ENCODE measurements at regions not wholly inside any gene's neighbourhood (a gene's known extent, or its start where the extent isn't known, plus 50 kb on each side); places are given as distances from the start of the nearest gene placed in this dataset.

DNA sequence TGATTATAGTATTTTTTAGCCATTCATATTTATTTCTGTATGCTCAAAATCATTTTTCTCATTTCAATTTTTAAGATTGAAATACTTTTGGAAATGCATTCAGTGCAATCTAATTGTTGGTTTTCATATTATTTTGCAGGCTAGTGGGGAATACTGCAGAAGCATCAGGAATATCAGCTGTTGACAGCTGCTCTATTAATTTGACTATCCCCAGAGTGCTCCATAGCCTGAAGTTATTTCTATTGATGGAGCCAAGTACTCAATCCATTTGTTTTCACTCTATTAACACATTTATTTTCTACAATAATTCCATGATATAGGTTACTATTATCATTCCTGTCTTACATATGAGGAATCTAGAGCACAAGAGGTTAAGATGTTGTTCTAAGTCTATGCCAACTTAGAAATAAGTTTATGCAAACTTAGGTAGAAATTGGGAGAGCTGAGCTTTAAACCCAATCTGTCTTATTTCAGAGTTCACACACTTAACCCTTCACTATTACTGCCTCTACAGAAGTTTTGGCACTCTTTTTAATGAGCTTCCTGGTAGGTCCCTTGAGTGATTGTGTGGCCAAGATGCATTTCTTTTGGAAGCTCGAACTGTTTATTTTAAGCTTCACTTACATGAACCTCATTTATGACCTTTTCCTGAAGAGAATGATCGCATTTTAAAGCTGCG, 65.6 kb upstream of the PCDH18 start:
- H2AFZ ChIP-seq (ENCODE audit: low read length), result peak overlapping the region; percentile 27
- no peaks in the 10 kb centered on the region for H3K27me3 ChIP-seq (ENCODE audit: control insufficient read depth in 3 of 3, insufficient read depth in 3 of 3, low read depth in 1 of 3, low read length in 3 of 3)
- H2BK5ac ChIP-seq (ENCODE audit: low read length), result no peak overlapping the region
- no peaks in the 10 kb centered on the region for H3K9me3 ChIP-seq (replicated peaks in 1 of 2; ENCODE audit: control insufficient read depth in 2 of 2, insufficient read depth in 1 of 2, low read depth in 1 of 2, low read length in 2 of 2)
- no peak overlapping the region for H3K4me2 ChIP-seq (ENCODE audit: insufficient read depth, low read length, poor library complexity, severe bottlenecking)
- no peak overlapping the region for H3K18ac ChIP-seq (ENCODE audit: low read length)
- no peak overlapping the region for H3K4ac ChIP-seq (ENCODE audit: low read length)
- no peak overlapping the region for H2BK12ac ChIP-seq (ENCODE audit: low read length)
- no peak overlapping the region for H2AK5ac ChIP-seq (ENCODE audit: low read depth, low read length)
- no peak overlapping the region for H4K91ac ChIP-seq (ENCODE audit: low read depth, low read length, poor library complexity)
- H3K9ac ChIP-seq (ENCODE audit: low read depth, low read length, poor library complexity), result no peak overlapping the region
- H3K4me1 ChIP-seq (ENCODE audit: control insufficient read depth in 2 of 2, insufficient read depth in 1 of 2, low read depth in 1 of 2, low read length in 2 of 2), result peaks cover 0 to 17% of the 10 kb centered on the region in 2 donors
- no peak overlapping the region for H2BK120ac ChIP-seq (ENCODE audit: low read depth, low read length)
- H3K36me3 ChIP-seq (replicated peaks in 1 of 2; ENCODE audit: control insufficient read depth in 2 of 2, insufficient read depth in 2 of 2, low read length in 2 of 2), result no peaks in the 10 kb centered on the region
- no peak overlapping the region for H3K4me3 ChIP-seq (ENCODE audit: low read length in 2 of 2)
- no peak overlapping the region for H3K23ac ChIP-seq (ENCODE audit: low read depth, low read length, poor library complexity)
- no peak overlapping the region for H3K14ac ChIP-seq (ENCODE audit: low read length)
- WGBS, 2 donors (ENCODE audit: extremely low coverage in 2 of 2, insufficient read length in 2 of 2, insufficient replicate concordance in 1 of 2), result no CpG with 5 or more reads among the region's 3 CpGs
- H3K79me1 ChIP-seq (ENCODE audit: low read depth, low read length), result no peaks in the 10 kb centered on the region
- no peak overlapping the region for H2BK15ac ChIP-seq (ENCODE audit: low read length)
- H4K8ac ChIP-seq (ENCODE audit: low read depth, low read length), result no peak overlapping the region
- H3K27ac ChIP-seq (replicated peaks; ENCODE audit: low read length), result no peak overlapping the region
- no peak for DNase-seq (ENCODE audit: low spot score)

- H2BK120ac ChIP-seq (ENCODE audit: low read depth, low read length), result no peak overlapping the region
- peak overlapping the region; percentile 49 for H2AFZ ChIP-seq (ENCODE audit: low read length)
- H3K4me2 ChIP-seq (ENCODE audit: insufficient read depth, low read length, poor library complexity, severe bottlenecking), result no peak overlapping the region
- H3K36me3 ChIP-seq (replicated peaks in 1 of 2; ENCODE audit: control insufficient read depth in 2 of 2, insufficient read depth in 2 of 2, low read length in 2 of 2), result no peaks in the 10 kb centered on the region
- no peaks in the 10 kb centered on the region for H3K27me3 ChIP-seq (ENCODE audit: control insufficient read depth in 3 of 3, insufficient read depth in 3 of 3, low read depth in 1 of 3, low read length in 3 of 3)
- H3K23ac ChIP-seq (ENCODE audit: low read depth, low read length, poor library complexity), result no peak overlapping the region
- H3K9me3 ChIP-seq (replicated peaks in 1 of 2; ENCODE audit: control insufficient read depth in 2 of 2, insufficient read depth in 1 of 2, low read depth in 1 of 2, low read length in 2 of 2), result no peaks in the 10 kb centered on the region
- no peak overlapping the region for H4K91ac ChIP-seq (ENCODE audit: low read depth, low read length, poor library complexity)
- H3K9ac ChIP-seq (ENCODE audit: low read depth, low read length, poor library complexity), result no peak overlapping the region
- no peak overlapping the region for H2AK5ac ChIP-seq (ENCODE audit: low read depth, low read length)
- no peak overlapping the region for H2BK15ac ChIP-seq (ENCODE audit: low read length)
- no peak overlapping the region for H3K4ac ChIP-seq (ENCODE audit: low read length)
- H3K4me3 ChIP-seq (ENCODE audit: low read length in 2 of 2), result no peak overlapping the region
- H4K8ac ChIP-seq (ENCODE audit: low read depth, low read length), result no peak overlapping the region
- no peak overlapping the region for H3K18ac ChIP-seq (ENCODE audit: low read length)
- H3K79me1 ChIP-seq (ENCODE audit: low read depth, low read length), result no peaks in the 10 kb centered on the region
- WGBS, 2 donors (ENCODE audit: extremely low coverage in 2 of 2, insufficient read length in 2 of 2, insufficient replicate concordance in 1 of 2), result no CpG with 5 or more reads among the region's 1 CpG
- H3K4me1 ChIP-seq (ENCODE audit: control insufficient read depth in 2 of 2, insufficient read depth in 1 of 2, low read depth in 1 of 2, low read length in 2 of 2), result no peaks in the 10 kb centered on the region
- DNase-seq (ENCODE audit: low spot score), result no peak
- H3K14ac ChIP-seq (ENCODE audit: low read length), result no peak overlapping the region
- no peak overlapping the region for H2BK5ac ChIP-seq (ENCODE audit: low read length)
- no peak overlapping the region for H2BK12ac ChIP-seq (ENCODE audit: low read length)
- no peak overlapping the region for H3K27ac ChIP-seq (replicated peaks; ENCODE audit: low read length)
Measured at GRCh38 chr4:137587796-137588195, 55.5 kb upstream of the PCDH18 start.

DNA sequence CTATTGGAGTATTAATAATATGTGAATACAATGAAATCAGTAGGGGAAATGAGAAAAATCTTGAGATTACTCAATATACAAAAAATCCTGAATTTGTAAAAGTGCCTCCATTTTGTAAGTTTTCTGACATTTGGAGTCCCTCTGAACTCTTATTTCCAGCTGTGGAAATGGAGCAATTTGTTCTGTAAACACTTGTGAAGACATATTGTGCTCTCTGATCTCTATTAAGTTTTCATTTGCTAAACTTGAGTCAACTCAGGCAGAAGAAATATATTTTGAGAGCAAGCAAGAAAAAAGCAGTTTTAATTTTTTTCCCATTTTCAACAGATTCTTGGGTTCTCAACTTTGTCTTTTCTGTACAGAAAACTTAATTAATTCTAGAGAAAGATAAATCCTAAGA, 51.4 kb upstream of the PCDH18 start:
- Histone ChIP-seq H3K9me3 (replicated peaks in 1 of 2; ENCODE audit: control insufficient read depth in 2 of 2, insufficient read depth in 1 of 2, low read depth in 1 of 2, low read length in 2 of 2) (no peaks in the 10 kb centered on the region), H3K36me3 (replicated peaks in 1 of 2; ENCODE audit: control insufficient read depth in 2 of 2, insufficient read depth in 2 of 2, low read length in 2 of 2) (no peaks in the 10 kb centered on the region), H3K18ac (ENCODE audit: low read length) (no peak overlapping the region), H3K14ac (ENCODE audit: low read length) (no peak overlapping the region), H3K9ac (ENCODE audit: low read depth, low read length, poor library complexity) (no peak overlapping the region), H3K4me3 (ENCODE audit: low read length in 2 of 2) (no peak overlapping the region), H2BK120ac (ENCODE audit: low read depth, low read length) (no peak overlapping the region), H2BK12ac (ENCODE audit: low read length) (no peak overlapping the region), H4K8ac (ENCODE audit: low read depth, low read length) (no peak overlapping the region), H3K4me1 (ENCODE audit: control insufficient read depth in 2 of 2, insufficient read depth in 1 of 2, low read depth in 1 of 2, low read length in 2 of 2) (no peaks in the 10 kb centered on the region), H2BK5ac (ENCODE audit: low read length) (no peak overlapping the region), H3K27ac (replicated peaks; ENCODE audit: low read length) (no peak overlapping the region), H2AFZ (ENCODE audit: low read length) (no peak overlapping the region), H3K79me1 (ENCODE audit: low read depth, low read length) (no peaks in the 10 kb centered on the region), H3K4ac (ENCODE audit: low read length) (no peak overlapping the region), H3K4me2 (ENCODE audit: insufficient read depth, low read length, poor library complexity, severe bottlenecking) (no peak overlapping the region), H4K91ac (ENCODE audit: low read depth, low read length, poor library complexity) (no peak overlapping the region), H3K23ac (ENCODE audit: low read depth, low read length, poor library complexity) (no peak overlapping the region), H3K27me3 (ENCODE audit: control insufficient read depth in 3 of 3, insufficient read depth in 3 of 3, low read depth in 1 of 3, low read length in 3 of 3) (no peaks in the 10 kb centered on the region), H2BK15ac (ENCODE audit: low read length) (no peak overlapping the region), H2AK5ac (ENCODE audit: low read depth, low read length) (no peak overlapping the region)
- no peak for DNase-seq (ENCODE audit: low spot score)

Measured in neuronal stem cell (in vitro differentiated cells).